PC-9 (cell line): ENCODE measurements at regions not wholly inside any gene's neighbourhood (a gene's known extent, or its start where the extent isn't known, plus 50 kb on each side); places are given as distances from the start of the nearest gene placed in this dataset.

Experiments used
- EZH2 ChIP-seq: fragments of 200-600 bp; sonication (generic); IDR thresholded peaks from 2 replicates; pipeline ENCODE4 v1.8.0; 2017; ENCODE audit warnings: antibody characterized with exemption, low read depth
- TF ChIP-seq, protein P1 (sequence below): fragments of 200-600 bp; sonication (generic); conservative IDR thresholded peaks from 2 replicates; pipeline ENCODE4 v1.6.1; 2017; ENCODE audit warnings: mixed run types, antibody characterized with exemption, mild to moderate bottlenecking, moderate library complexity

DNA sequence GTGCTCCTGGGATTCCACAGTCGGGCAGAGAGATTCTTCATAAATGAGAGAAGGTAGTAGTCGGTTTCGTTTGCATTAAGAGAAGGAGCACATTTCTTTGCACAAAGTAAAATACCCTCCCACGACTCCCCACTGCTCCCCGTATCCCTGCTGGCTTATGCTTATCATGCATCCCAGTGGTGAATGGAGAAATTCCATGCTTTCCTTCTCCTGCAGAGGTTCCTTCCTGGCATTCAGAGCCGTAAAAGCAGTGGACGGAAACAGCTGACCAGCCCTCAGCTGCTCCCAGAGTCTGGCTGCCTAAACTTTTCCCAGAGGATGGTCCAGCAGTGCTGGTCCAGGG is 93.1 kb downstream of the C9orf152 start:
- TF ChIP-seq, protein P1, sequence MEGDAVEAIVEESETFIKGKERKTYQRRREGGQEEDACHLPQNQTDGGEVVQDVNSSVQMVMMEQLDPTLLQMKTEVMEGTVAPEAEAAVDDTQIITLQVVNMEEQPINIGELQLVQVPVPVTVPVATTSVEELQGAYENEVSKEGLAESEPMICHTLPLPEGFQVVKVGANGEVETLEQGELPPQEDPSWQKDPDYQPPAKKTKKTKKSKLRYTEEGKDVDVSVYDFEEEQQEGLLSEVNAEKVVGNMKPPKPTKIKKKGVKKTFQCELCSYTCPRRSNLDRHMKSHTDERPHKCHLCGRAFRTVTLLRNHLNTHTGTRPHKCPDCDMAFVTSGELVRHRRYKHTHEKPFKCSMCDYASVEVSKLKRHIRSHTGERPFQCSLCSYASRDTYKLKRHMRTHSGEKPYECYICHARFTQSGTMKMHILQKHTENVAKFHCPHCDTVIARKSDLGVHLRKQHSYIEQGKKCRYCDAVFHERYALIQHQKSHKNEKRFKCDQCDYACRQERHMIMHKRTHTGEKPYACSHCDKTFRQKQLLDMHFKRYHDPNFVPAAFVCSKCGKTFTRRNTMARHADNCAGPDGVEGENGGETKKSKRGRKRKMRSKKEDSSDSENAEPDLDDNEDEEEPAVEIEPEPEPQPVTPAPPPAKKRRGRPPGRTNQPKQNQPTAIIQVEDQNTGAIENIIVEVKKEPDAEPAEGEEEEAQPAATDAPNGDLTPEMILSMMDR: no peak
- TF ChIP-seq EZH2: no peak
